ENCODE measurements at regions not wholly inside any gene's neighbourhood (a gene's known extent, or its start where the extent isn't known, plus 50 kb on each side); places are given as distances from the start of the nearest gene placed in this dataset.

DNA sequence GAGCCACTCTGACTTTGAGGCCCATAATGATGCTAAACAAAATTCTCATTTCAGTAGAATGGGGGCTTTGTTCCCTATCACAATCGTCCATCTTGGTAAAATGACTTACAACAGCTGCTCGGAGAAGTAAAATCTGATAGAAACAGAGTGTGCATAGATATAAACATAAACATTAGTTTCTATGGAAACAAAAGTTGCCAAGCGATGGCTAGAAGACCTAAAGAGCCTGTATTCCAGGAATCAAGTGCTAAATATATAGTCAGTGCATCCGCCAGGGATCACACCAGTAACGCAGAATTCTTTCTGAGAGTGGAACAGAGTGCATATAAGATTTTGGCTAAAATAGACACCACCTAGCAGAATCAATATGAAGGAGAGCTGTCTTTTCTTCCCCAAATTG is 91.2 kb upstream of the KAZN start:
- no peak for TF ChIP-seq EZH2 (IDR thresholded peaks at IDR 0.05; ENCODE audit: low read depth)
- TF ChIP-seq, protein P1, sequence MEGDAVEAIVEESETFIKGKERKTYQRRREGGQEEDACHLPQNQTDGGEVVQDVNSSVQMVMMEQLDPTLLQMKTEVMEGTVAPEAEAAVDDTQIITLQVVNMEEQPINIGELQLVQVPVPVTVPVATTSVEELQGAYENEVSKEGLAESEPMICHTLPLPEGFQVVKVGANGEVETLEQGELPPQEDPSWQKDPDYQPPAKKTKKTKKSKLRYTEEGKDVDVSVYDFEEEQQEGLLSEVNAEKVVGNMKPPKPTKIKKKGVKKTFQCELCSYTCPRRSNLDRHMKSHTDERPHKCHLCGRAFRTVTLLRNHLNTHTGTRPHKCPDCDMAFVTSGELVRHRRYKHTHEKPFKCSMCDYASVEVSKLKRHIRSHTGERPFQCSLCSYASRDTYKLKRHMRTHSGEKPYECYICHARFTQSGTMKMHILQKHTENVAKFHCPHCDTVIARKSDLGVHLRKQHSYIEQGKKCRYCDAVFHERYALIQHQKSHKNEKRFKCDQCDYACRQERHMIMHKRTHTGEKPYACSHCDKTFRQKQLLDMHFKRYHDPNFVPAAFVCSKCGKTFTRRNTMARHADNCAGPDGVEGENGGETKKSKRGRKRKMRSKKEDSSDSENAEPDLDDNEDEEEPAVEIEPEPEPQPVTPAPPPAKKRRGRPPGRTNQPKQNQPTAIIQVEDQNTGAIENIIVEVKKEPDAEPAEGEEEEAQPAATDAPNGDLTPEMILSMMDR (conservative IDR thresholded peaks at IDR 0.05) = no peak

Data from PC-9 (cell line).